Stimulated activated naive CD8-positive, alpha-beta T cell treated with anti-CD3 and anti-CD28 coated beads, Interleukin-15, amount 100 ng/mL, for 72 hours (primary cell): ENCODE measurements at regions not wholly inside any gene's neighbourhood (a gene's known extent, or its start where the extent isn't known, plus 50 kb on each side); places are given as distances from the start of the nearest gene placed in this dataset.

Source experiments
- ATAC-seq: fragments of 150-1000 bp; cut with Tn5 transposase; 2 replicates; pipeline ENCODE4 v1.10.0; 2021; ENCODE audit warnings: mild to moderate bottlenecking, moderate library complexity
- DNase-seq, 2 donors: peaks; one replicate each; pipeline ENCODE4 v3.0.0; 2021 to 2022
- H3K27ac Mint-ChIP-seq, 2 donors: one replicate each; pipeline ENCODE4 v1.8.0; 2022; ENCODE audit warnings: mild to moderate bottlenecking in 2 of 2, mixed read lengths in 2 of 2, moderate library complexity in 2 of 2
- H3K27me3 Mint-ChIP-seq: one replicate; pipeline ENCODE4 v1.8.0; 2022; ENCODE audit warnings: mixed read lengths
- H3K4me1 Mint-ChIP-seq: one replicate; pipeline ENCODE4 v1.8.0; 2022; ENCODE audit warnings: mild to moderate bottlenecking, mixed read lengths
- H3K4me3 Mint-ChIP-seq, 2 donors: one replicate each; pipeline ENCODE4 v1.8.0; 2022; ENCODE audit warnings: mild to moderate bottlenecking in 2 of 2, mixed read lengths in 2 of 2, moderate library complexity in 1 of 2
- H3K9me3 Mint-ChIP-seq, 2 donors: one replicate each; pipeline ENCODE4 v1.8.0; 2022; ENCODE audit warnings: mixed read lengths in 2 of 2

- Mint-ChIP-seq H3K27me3 (no peaks in the 10 kb centered on the region), H3K4me3 (no peak overlapping the region), H3K4me1 (peaks cover 89% of the 10 kb centered on the region), H3K9me3 (peaks cover 15 to 22% of the 10 kb centered on the region in 2 donors), H3K27ac (peak overlapping the region; percentile 99 to 100)
- ATAC-seq (no peak), DNase-seq (no peak)
Measured at GRCh38 chrX:39311646-39312045, 510.4 kb downstream of the MID1IP1 start.

GRCh38 chrX:39313146-39313545 is 511.9 kb downstream of the MID1IP1 start:
- H3K27ac Mint-ChIP-seq = no peak overlapping the region
- no peaks in the 10 kb centered on the region for H3K27me3 Mint-ChIP-seq
- no peak overlapping the region for H3K4me3 Mint-ChIP-seq
- H3K9me3 Mint-ChIP-seq = peaks cover 10 to 15% of the 10 kb centered on the region in 2 donors
- peaks cover 88% of the 10 kb centered on the region for H3K4me1 Mint-ChIP-seq
- ATAC-seq (no peak), DNase-seq (no peak)

- Mint-ChIP-seq H3K4me1 (peaks cover 63% of the 10 kb centered on the region), H3K9me3 (peaks cover 4 to 8% of the 10 kb centered on the region in 2 donors), H3K27ac (peak overlapping the region in 1 of 2 donors; percentile 33), H3K4me3 (no peak overlapping the region), H3K27me3 (no peaks in the 10 kb centered on the region)
- DNase-seq = no peak
- ATAC-seq = no peak
Measured at GRCh38 chrX:39318506-39319343, 517.5 kb downstream of the MID1IP1 start.

- ATAC-seq (no peak), DNase-seq (no peak)
- Mint-ChIP-seq H3K27ac (no peak overlapping the region), H3K27me3 (no peaks in the 10 kb centered on the region), H3K4me3 (peak overlapping the region in 1 of 2 donors; percentile 31), H3K9me3 (peaks cover 4 to 8% of the 10 kb centered on the region in 2 donors), H3K4me1 (peaks cover 57% of the 10 kb centered on the region)
Measured at GRCh38 chrX:39320165-39320564, 518.9 kb downstream of the MID1IP1 start.

GRCh38 chrX:39322496-39322895 is 521.2 kb downstream of the MID1IP1 start:
- H3K4me1 Mint-ChIP-seq = peaks cover 53% of the 10 kb centered on the region
- H3K4me3 Mint-ChIP-seq = no peak overlapping the region

GRCh38 chrX:39324233-39324930 is 523.1 kb downstream of the MID1IP1 start:
- H3K4me1 Mint-ChIP-seq = peaks cover 56% of the 10 kb centered on the region
- H3K27me3 Mint-ChIP-seq = no peaks in the 10 kb centered on the region
- no peak for DNase-seq
- H3K4me3 Mint-ChIP-seq = peak overlapping the region; percentile 54 to 63
- H3K9me3 Mint-ChIP-seq = peaks cover 4% of the 10 kb centered on the region in 2 donors
- no peak overlapping the region for H3K27ac Mint-ChIP-seq
- no peak for ATAC-seq

More at GRCh38 chrX:39322496-39322895, 521.2 kb downstream of the MID1IP1 start:
- Mint-ChIP-seq H3K27me3 (no peaks in the 10 kb centered on the region), H3K9me3 (no peaks in the 10 kb centered on the region), H3K27ac (no peak overlapping the region)
- no peak for ATAC-seq
- DNase-seq = no peak

GRCh38 chrX:39327255-39327654 is 526.0 kb downstream of the MID1IP1 start:
- Mint-ChIP-seq H3K4me3 (peak overlapping the region; percentile 77 to 81), H3K4me1 (peaks cover 65% of the 10 kb centered on the region), H3K27ac (peak overlapping the region; percentile 90 to 92), H3K9me3 (peaks cover 5 to 11% of the 10 kb centered on the region in 2 donors), H3K27me3 (no peaks in the 10 kb centered on the region)
- DNase-seq (no peak), ATAC-seq (peak; percentile 60)

GRCh38 chrX:39327705-39328104 is 526.4 kb downstream of the MID1IP1 start:
- H3K27ac Mint-ChIP-seq = peak overlapping the region; percentile 90 to 92
- peaks cover 70% of the 10 kb centered on the region for H3K4me1 Mint-ChIP-seq
- H3K27me3 Mint-ChIP-seq = no peaks in the 10 kb centered on the region
- H3K4me3 Mint-ChIP-seq = peak overlapping the region; percentile 77 to 81
- DNase-seq (no peak), ATAC-seq (no peak)
- H3K9me3 Mint-ChIP-seq = peaks cover 5 to 13% of the 10 kb centered on the region in 2 donors

GRCh38 chrX:39328661-39329060 is 527.4 kb downstream of the MID1IP1 start:
- DNase-seq = no peak
- Mint-ChIP-seq H3K4me3 (peak overlapping the region in 1 of 2 donors; percentile 9), H3K9me3 (peaks cover 5 to 13% of the 10 kb centered on the region in 2 donors)

GRCh38 chrX:39331082-39331704 is 529.9 kb downstream of the MID1IP1 start:
- Mint-ChIP-seq H3K4me3 (peak overlapping the region; percentile 34 to 71), H3K27ac (peak overlapping the region in 1 of 2 donors; percentile 88), H3K4me1 (peaks cover 84% of the 10 kb centered on the region), H3K27me3 (no peaks in the 10 kb centered on the region), H3K9me3 (peaks cover 5 to 13% of the 10 kb centered on the region in 2 donors)
- peak; percentile 95 for ATAC-seq
- DNase-seq = peak; percentile 27 to 69

More at GRCh38 chrX:39328661-39329060, 527.4 kb downstream of the MID1IP1 start:
- no peak for ATAC-seq
- Mint-ChIP-seq H3K27me3 (no peaks in the 10 kb centered on the region), H3K4me1 (peaks cover 75% of the 10 kb centered on the region), H3K27ac (peak overlapping the region in 1 of 2 donors; percentile 87)

- DNase-seq (no peak), ATAC-seq (no peak)
- no peak overlapping the region for H3K27ac Mint-ChIP-seq
- peaks cover 79% of the 10 kb centered on the region for H3K4me1 Mint-ChIP-seq
- peaks cover 5 to 9% of the 10 kb centered on the region in 2 donors for H3K9me3 Mint-ChIP-seq
- no peak overlapping the region for H3K4me3 Mint-ChIP-seq
- H3K27me3 Mint-ChIP-seq = no peaks in the 10 kb centered on the region
Measured at GRCh38 chrX:39333451-39333850, 532.2 kb downstream of the MID1IP1 start.

- ATAC-seq = no peak
- H3K4me3 Mint-ChIP-seq = peak overlapping the region; percentile 4 to 26
- H3K9me3 Mint-ChIP-seq = peaks cover 0 to 13% of the 10 kb centered on the region in 2 donors
- peak overlapping the region; percentile 94 to 96 for H3K27ac Mint-ChIP-seq
- peaks cover 58% of the 10 kb centered on the region for H3K4me1 Mint-ChIP-seq
- DNase-seq = no peak
- H3K27me3 Mint-ChIP-seq = no peaks in the 10 kb centered on the region
Measured at GRCh38 chrX:39335513-39336235, 534.4 kb downstream of the MID1IP1 start.

GRCh38 chrX:39336671-39337311 is 535.5 kb downstream of the MID1IP1 start:
- ATAC-seq = peak; percentile 94
- Mint-ChIP-seq H3K4me3 (peak overlapping the region; percentile 11 to 56), H3K9me3 (peaks cover 0 to 9% of the 10 kb centered on the region in 2 donors), H3K27ac (peak overlapping the region; percentile 86 to 95), H3K27me3 (no peaks in the 10 kb centered on the region), H3K4me1 (peaks cover 56% of the 10 kb centered on the region)
- DNase-seq = peak; percentile 21 to 35

- Mint-ChIP-seq H3K27me3 (no peaks in the 10 kb centered on the region), H3K9me3 (peaks cover 0 to 4% of the 10 kb centered on the region in 2 donors), H3K27ac (peak overlapping the region; percentile 86 to 95), H3K4me3 (peak overlapping the region; percentile 11 to 56), H3K4me1 (peaks cover 56% of the 10 kb centered on the region)
- no peak for DNase-seq
- no peak for ATAC-seq
Measured at GRCh38 chrX:39337451-39337850, 536.2 kb downstream of the MID1IP1 start.
